CD4-positive, alpha-beta T cell treated with Interleukin-17A for 1 hour (primary cell): ENCODE measurements at regions not wholly inside any gene's neighbourhood (a gene's known extent, or its start where the extent isn't known, plus 50 kb on each side); places are given as distances from the start of the nearest gene placed in this dataset.
"Not testable (repeated sequence)": the region's sequence is repeated elsewhere in the genome, so short reads cannot be mapped to it uniquely, and the experiment has no call there.

Experiments
- DNase-seq: peaks from one replicate; pipeline ENCODE4 v3.0.0-alpha.2; 2020

GRCh38 chr2:215889240-215889969, 123.9 kb downstream of the MREG start:
- DNase-seq, result not testable (repeated sequence)

GRCh38 chr2:215888680-215889079, 124.7 kb downstream of the MREG start:
- no peak for DNase-seq

GRCh38 chr2:215887303-215887702, 126.0 kb downstream of the MREG start:
- DNase-seq, result no peak

GRCh38 chr2:215886022-215886421, 127.3 kb downstream of the MREG start:
- no peak for DNase-seq

- no peak for DNase-seq
Observed at GRCh38 chr2:215885536-215885935, 127.8 kb downstream of the MREG start.

GRCh38 chr2:215884451-215885087, 128.8 kb downstream of the MREG start:
- no peak for DNase-seq

- no peak for DNase-seq
Observed at GRCh38 chr2:215883799-215884198, 129.6 kb downstream of the MREG start.

GRCh38 chr2:215882689-215883088, 130.7 kb downstream of the MREG start:
- no peak for DNase-seq

GRCh38 chr2:215881582-215881981, 131.8 kb downstream of the MREG start:
- no peak for DNase-seq

GRCh38 chr2:215880970-215881369, 132.4 kb downstream of the MREG start:
- DNase-seq, result no peak

GRCh38 chr2:215879977-215880940, 133.1 kb downstream of the MREG start:
- DNase-seq, result no peak

- no peak for DNase-seq
Observed at GRCh38 chr2:215879331-215879730, 134.0 kb downstream of the MREG start.

GRCh38 chr2:215878476-215879063, 134.8 kb downstream of the MREG start:
- DNase-seq, result no peak

GRCh38 chr2:215876937-215877238, 136.5 kb downstream of the MREG start:
- no peak for DNase-seq

- no peak for DNase-seq
Observed at GRCh38 chr2:215876139-215876936, 137.0 kb downstream of the MREG start.

- no peak for DNase-seq
Observed at GRCh38 chr2:215874418-215874817, 138.9 kb downstream of the MREG start.

GRCh38 chr2:215870986-215871385, 142.4 kb downstream of the MREG start:
- no peak for DNase-seq

GRCh38 chr2:215870088-215870490, 143.3 kb downstream of the MREG start:
- no peak for DNase-seq

- DNase-seq, result no peak
Observed at GRCh38 chr2:215868846-215869543, 144.4 kb downstream of the MREG start.

- no peak for DNase-seq
Observed at GRCh38 chr2:215866606-215867005, 146.7 kb downstream of the MREG start.

GRCh38 chr2:215863687-215864086, 149.7 kb downstream of the MREG start:
- no peak for DNase-seq

GRCh38 chr2:215862351-215862771, 151.0 kb downstream of the MREG start:
- DNase-seq, result no peak
